ENCODE measurements at regions not wholly inside any gene's neighbourhood (a gene's known extent, or its start where the extent isn't known, plus 50 kb on each side); places are given as distances from the start of the nearest gene placed in this dataset.
"Not testable (repeated sequence)": the region's sequence is repeated elsewhere in the genome, so short reads cannot be mapped to it uniquely, and the experiment has no call there.

GRCh38 chr15:83335542-83335941 is 51.1 kb upstream of the BNC1 start:
- FAIRE-seq = not testable (repeated sequence)

GRCh38 chr15:83339396-83339795 is 54.9 kb upstream of the BNC1 start:
- FAIRE-seq = no peak

More at GRCh38 chr15:83335542-83335941, 51.1 kb upstream of the BNC1 start:
- not testable (repeated sequence) for DNase-seq (ENCODE audit: low spot score)

GRCh38 chr15:83340087-83340486 is 55.6 kb upstream of the BNC1 start:
- no peak for FAIRE-seq
- DNase-seq (ENCODE audit: low spot score) = no peak

More at GRCh38 chr15:83339396-83339795, 54.9 kb upstream of the BNC1 start:
- DNase-seq (ENCODE audit: low spot score) = no peak

GRCh38 chr15:83346342-83346741 is 61.9 kb upstream of the BNC1 start:
- DNase-seq (ENCODE audit: low spot score) (no peak), FAIRE-seq (no peak)

- FAIRE-seq = no peak
- DNase-seq (ENCODE audit: low spot score) = no peak
Observed at GRCh38 chr15:83352119-83352518, 67.7 kb upstream of the BNC1 start.

- FAIRE-seq (no peak), DNase-seq (ENCODE audit: low spot score) (no peak)
Observed at GRCh38 chr15:83356501-83357399, 72.3 kb upstream of the BNC1 start.

GRCh38 chr15:83358972-83359564 is 74.6 kb upstream of the BNC1 start:
- FAIRE-seq = no peak
- DNase-seq (ENCODE audit: low spot score) = no peak

GRCh38 chr15:83362706-83363105 is 78.2 kb upstream of the BNC1 start:
- no peak for FAIRE-seq
- DNase-seq (ENCODE audit: low spot score) = no peak

GRCh38 chr15:83364501-83364900 is 80.0 kb upstream of the BNC1 start:
- FAIRE-seq = no peak

GRCh38 chr15:83365370-83365938 is 81.0 kb upstream of the BNC1 start:
- DNase-seq (ENCODE audit: low spot score) = peak; percentile 86
- no peak for FAIRE-seq

More at GRCh38 chr15:83364501-83364900, 80.0 kb upstream of the BNC1 start:
- DNase-seq (ENCODE audit: low spot score) = no peak

GRCh38 chr15:83372434-83372891 is 74.7 kb upstream of the SH3GL3 start:
- DNase-seq (ENCODE audit: low spot score) = peak; percentile 68
- FAIRE-seq = peak; percentile 88

GRCh38 chr15:83378921-83379578 is 68.1 kb upstream of the SH3GL3 start:
- FAIRE-seq (no peak), DNase-seq (ENCODE audit: low spot score) (no peak)

- FAIRE-seq = peak; percentile 69
- DNase-seq (ENCODE audit: low spot score) = peak; percentile 87
Observed at GRCh38 chr15:83379579-83379959, 67.6 kb upstream of the SH3GL3 start.

GRCh38 chr15:83380059-83380458 is 67.1 kb upstream of the SH3GL3 start:
- FAIRE-seq (peak; percentile 80), DNase-seq (ENCODE audit: low spot score) (peak; percentile 62)

- FAIRE-seq = no peak
- peak; percentile 46 for DNase-seq (ENCODE audit: low spot score)
Observed at GRCh38 chr15:83380682-83381081, 66.5 kb upstream of the SH3GL3 start.

- not testable (repeated sequence) for FAIRE-seq
Observed at GRCh38 chr15:83383608-83384139, 63.5 kb upstream of the SH3GL3 start.

GRCh38 chr15:83396101-83396500 is 51.0 kb upstream of the SH3GL3 start:
- FAIRE-seq (no peak), DNase-seq (ENCODE audit: low spot score) (no peak)

More at GRCh38 chr15:83383608-83384139, 63.5 kb upstream of the SH3GL3 start:
- not testable (repeated sequence) for DNase-seq (ENCODE audit: low spot score)

Data from urothelium cell line (cell line).